Loucy (cell line): ENCODE measurements at regions not wholly inside any gene's neighbourhood (a gene's known extent, or its start where the extent isn't known, plus 50 kb on each side); places are given as distances from the start of the nearest gene placed in this dataset.

Experiments used
- H2AFZ ChIP-seq: fragments of 200-600 bp; sonication (generic); 2 replicates; pipeline ENCODE4 v1.6.0; 2016; ENCODE audit warnings: antibody characterized with exemption, mild to moderate bottlenecking, low read length, moderate library complexity
- H3F3A ChIP-seq: fragments of 200-600 bp; 2 replicates; pipeline ENCODE4 v1.6.0; 2016; ENCODE audit warnings: antibody characterized with exemption, low read depth, mild to moderate bottlenecking
- H3K27me3 ChIP-seq: fragments of 200-600 bp; sonication (generic); 2 replicates; pipeline ENCODE4 v1.6.1; 2014; ENCODE audit warnings: low read length, mild to moderate bottlenecking; ENCODE audit not compliant: insufficient read depth, poor library complexity, severe bottlenecking
- H3K36me3 ChIP-seq: fragments of 200-600 bp; sonication (generic); 2 replicates; pipeline ENCODE4 v1.6.1; 2016; ENCODE audit warnings: low read length; ENCODE audit not compliant: insufficient read depth
- H3K4me1 ChIP-seq: fragments of 200-600 bp; sonication (generic); 2 replicates; pipeline ENCODE4 v1.5.1; 2014; ENCODE audit warnings: low read length, mild to moderate bottlenecking; ENCODE audit not compliant: insufficient read depth, poor library complexity, severe bottlenecking
- H3K4me2 ChIP-seq: fragments of 200-600 bp; sonication (generic); 2 replicates; pipeline ENCODE4 v1.6.0; 2014; ENCODE audit warnings: antibody characterized with exemption, low read length, low read depth, mild to moderate bottlenecking; ENCODE audit not compliant: poor library complexity, severe bottlenecking
- H3K4me3 ChIP-seq: fragments of 200-600 bp; sonication (generic); 2 replicates; pipeline ENCODE4 v1.5.1; 2014; ENCODE audit warnings: low read length, mild to moderate bottlenecking, mixed read lengths; ENCODE audit not compliant: poor library complexity, severe bottlenecking
- H3K79me2 ChIP-seq: fragments of 200-600 bp; sonication (generic); 2 replicates; pipeline ENCODE4 v1.6.1; 2014; ENCODE audit warnings: low read length; ENCODE audit not compliant: insufficient read depth
- H3K9ac ChIP-seq: fragments of 200-600 bp; sonication (generic); 2 replicates; pipeline ENCODE4 v1.6.0; 2014; ENCODE audit warnings: mild to moderate bottlenecking, low read depth, low read length, moderate library complexity; ENCODE audit not compliant: poor library complexity, severe bottlenecking
- H3K9me2 ChIP-seq: fragments of 200-600 bp; sonication (generic); replicated peaks from 2 replicates; pipeline ENCODE4 v1.6.1; 2016; ENCODE audit warnings: low read depth, low read length, mixed read lengths
- H3K9me3 ChIP-seq: fragments of 200-600 bp; sonication (generic); 2 replicates; pipeline ENCODE4 v1.6.1; 2014; ENCODE audit warnings: mild to moderate bottlenecking, antibody characterized with exemption, low read length, low read depth; ENCODE audit not compliant: insufficient read depth
- H4K20me1 ChIP-seq: fragments of 200-600 bp; sonication (generic); 2 replicates; pipeline ENCODE4 v1.6.0; 2014; ENCODE audit warnings: antibody characterized with exemption, low read length, mild to moderate bottlenecking; ENCODE audit not compliant: insufficient read depth, poor library complexity, severe bottlenecking
- CTCF ChIP-seq: fragments of 200-600 bp; sonication (generic); conservative IDR thresholded peaks from 2 replicates; pipeline ENCODE4 v1.5.1; 2014; ENCODE audit warnings: mild to moderate bottlenecking, antibody characterized with exemption, low read length
- EZH2phosphoT487 ChIP-seq: fragments of 200-600 bp; IDR thresholded peaks from 2 replicates; pipeline ENCODE4 v1.6.1; 2018; ENCODE audit warnings: antibody characterized with exemption, mild to moderate bottlenecking, moderate library complexity, borderline replicate concordance

- no peaks in the 10 kb centered on the region for H4K20me1 ChIP-seq
- H3K4me1 ChIP-seq = no peaks in the 10 kb centered on the region
- no peak overlapping the region for H3K9ac ChIP-seq
- no peak overlapping the region for H3K4me3 ChIP-seq
- H3K27me3 ChIP-seq = no peaks in the 10 kb centered on the region
- no peaks in the 10 kb centered on the region for H3K9me2 ChIP-seq
- H3K4me2 ChIP-seq = no peak overlapping the region
- TF ChIP-seq EZH2phosphoT487 (no peak), CTCF (no peak)
- H3F3A ChIP-seq = no peaks in the 10 kb centered on the region
- no peak overlapping the region for H2AFZ ChIP-seq
- H3K36me3 ChIP-seq = no peaks in the 10 kb centered on the region
- H3K79me2 ChIP-seq = no peaks in the 10 kb centered on the region
- H3K9me3 ChIP-seq = no peaks in the 10 kb centered on the region
Observed at GRCh38 chr9:18423791-18424531, 50.0 kb upstream of the ADAMTSL1 start.
